ENCODE measurements at regions not wholly inside any gene's neighbourhood (a gene's known extent, or its start where the extent isn't known, plus 50 kb on each side); places are given as distances from the start of the nearest gene placed in this dataset.

- DNase-seq = no peak
These were observed 57.7 kb downstream of the LRRC30 start for GRCh38 chr18:7288544-7288943.

GRCh38 chr18:7290077-7290476, 59.2 kb downstream of the LRRC30 start:
- DNase-seq = no peak

GRCh38 chr18:7291046-7291445, 60.2 kb downstream of the LRRC30 start:
- DNase-seq = no peak

- DNase-seq = no peak
These were observed 67.3 kb downstream of the LRRC30 start for GRCh38 chr18:7298149-7298548.

- no peak for DNase-seq
These were observed 70.2 kb downstream of the LRRC30 start for GRCh38 chr18:7301094-7301493.

- no peak for DNase-seq
These were observed 72.6 kb downstream of the LRRC30 start for GRCh38 chr18:7303316-7304060.

- DNase-seq = no peak
These were observed 73.1 kb downstream of the LRRC30 start for GRCh38 chr18:7304061-7304370.

- no peak for DNase-seq
These were observed 74.5 kb downstream of the LRRC30 start for GRCh38 chr18:7305416-7305815.

GRCh38 chr18:7307030-7307429, 76.1 kb downstream of the LRRC30 start:
- DNase-seq = no peak

GRCh38 chr18:7307526-7307925, 76.6 kb downstream of the LRRC30 start:
- no peak for DNase-seq

- DNase-seq = no peak
These were observed 86.9 kb downstream of the LRRC30 start for GRCh38 chr18:7317804-7318231.

- no peak for DNase-seq
These were observed 88.3 kb downstream of the LRRC30 start for GRCh38 chr18:7319161-7319560.

- no peak for DNase-seq
These were observed 90.9 kb downstream of the LRRC30 start for GRCh38 chr18:7321831-7322230.

- DNase-seq = no peak
These were observed 92.1 kb downstream of the LRRC30 start for GRCh38 chr18:7322817-7323485.

GRCh38 chr18:7325126-7325430, 94.2 kb downstream of the LRRC30 start:
- DNase-seq = no peak

GRCh38 chr18:7329016-7329415, 98.1 kb downstream of the LRRC30 start:
- DNase-seq = no peak

GRCh38 chr18:7332452-7332851, 101.6 kb downstream of the LRRC30 start:
- no peak for DNase-seq

GRCh38 chr18:7333025-7333562, 102.2 kb downstream of the LRRC30 start:
- DNase-seq = no peak

- no peak for DNase-seq
These were observed 104.2 kb downstream of the LRRC30 start for GRCh38 chr18:7334973-7335568.

- DNase-seq = no peak
These were observed 105.7 kb downstream of the LRRC30 start for GRCh38 chr18:7336623-7337022.

GRCh38 chr18:7338846-7339245, 108.0 kb downstream of the LRRC30 start:
- DNase-seq = no peak

- DNase-seq = no peak
These were observed 110.9 kb downstream of the LRRC30 start for GRCh38 chr18:7341581-7342337.

GRCh38 chr18:7349181-7349837, 118.4 kb downstream of the LRRC30 start:
- DNase-seq = no peak
